HG02840 (cell line): ENCODE measurements at regions not wholly inside any gene's neighbourhood (a gene's known extent, or its start where the extent isn't known, plus 50 kb on each side); places are given as distances from the start of the nearest gene placed in this dataset.

ENCODE experiments used
- ATAC-seq: cut with Tn5 transposase; IDR thresholded peaks from one replicate; pipeline ENCODE4 v1.9.1; 2021; ENCODE audit warnings: mild to moderate bottlenecking, moderate library complexity, moderate number of reproducible peaks; ENCODE audit not compliant: unreplicated experiment, low FRiP score

DNA sequence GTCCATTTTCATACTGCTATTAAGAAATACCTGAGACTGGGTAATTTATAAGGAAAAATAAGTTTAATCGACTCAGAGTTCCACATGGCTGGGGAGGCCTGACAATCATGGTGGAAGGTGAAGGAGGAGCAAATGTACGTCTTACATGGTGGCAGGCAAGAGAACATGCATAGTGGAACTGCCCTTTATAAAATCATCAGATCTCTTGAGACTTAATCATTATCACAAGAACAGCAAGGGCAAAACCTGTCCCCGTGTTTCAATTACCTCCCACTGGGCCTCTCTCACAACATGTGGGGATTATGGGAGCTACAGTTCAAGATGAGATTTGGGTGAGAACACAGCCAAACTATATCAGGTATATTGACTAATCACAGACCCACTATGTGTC is 370.2 kb upstream of the USP24 start:
- ATAC-seq: no peak

DNA sequence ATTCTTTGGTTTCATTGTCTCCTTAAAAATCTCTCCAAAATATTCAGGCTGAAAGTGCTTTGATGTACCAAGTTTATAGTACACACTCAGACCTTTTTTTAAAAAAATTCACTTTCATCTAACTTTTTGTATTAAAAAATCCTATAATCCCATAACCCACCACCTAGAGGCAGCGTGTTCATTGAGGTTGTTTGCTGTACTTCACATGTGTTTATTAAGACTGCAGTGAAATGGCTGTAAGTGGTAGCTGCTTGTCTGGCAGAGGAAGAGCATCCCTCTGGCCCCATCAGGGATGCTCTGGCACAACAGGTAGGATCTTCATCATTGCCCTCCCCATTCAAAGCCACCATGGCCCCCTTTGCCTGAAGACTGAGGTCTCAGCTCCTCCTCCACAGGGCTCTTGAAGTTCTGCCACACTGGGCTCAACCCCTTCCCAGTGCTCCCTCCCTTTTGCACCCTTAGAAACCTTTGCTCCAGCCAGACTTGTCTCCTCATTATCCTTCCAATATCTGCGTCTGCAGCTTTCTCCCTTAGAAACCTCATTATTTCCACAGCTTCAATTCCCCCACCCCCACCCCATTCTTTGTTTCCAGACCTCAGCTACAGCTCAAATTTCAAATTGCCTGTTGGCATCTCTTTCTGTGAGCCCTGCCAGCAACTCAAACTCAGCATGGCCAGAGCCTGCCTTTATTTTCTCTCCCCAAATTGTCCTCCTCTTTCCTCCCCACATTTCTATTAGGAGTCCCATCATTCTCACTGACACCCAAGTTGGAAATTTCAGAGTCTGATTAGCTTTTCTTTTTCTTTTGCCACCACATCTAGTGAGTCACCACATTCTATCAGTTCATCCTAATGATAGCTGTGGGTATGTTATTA is 369.6 kb upstream of the USP24 start:
- no peak for ATAC-seq

DNA sequence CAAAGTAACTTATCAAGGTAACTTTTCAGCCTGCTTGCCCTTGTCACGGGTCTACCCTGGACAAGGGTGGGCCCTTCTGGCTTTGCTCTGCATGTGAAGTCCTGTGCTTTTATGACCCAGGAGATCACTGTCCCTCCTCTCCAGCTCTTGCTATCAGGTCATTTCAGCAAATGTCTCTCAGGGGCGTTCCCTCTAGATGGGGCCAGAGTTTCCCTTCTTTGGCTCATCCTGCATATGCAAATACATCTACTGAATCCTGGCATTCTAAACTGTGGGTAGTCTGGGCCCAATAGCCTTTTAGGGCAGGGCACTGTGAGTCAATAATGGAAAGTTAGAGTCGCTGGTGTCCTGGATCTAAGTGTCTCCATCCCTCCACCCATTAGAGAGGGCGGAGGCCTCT is 366.9 kb upstream of the USP24 start:
- no peak for ATAC-seq

DNA sequence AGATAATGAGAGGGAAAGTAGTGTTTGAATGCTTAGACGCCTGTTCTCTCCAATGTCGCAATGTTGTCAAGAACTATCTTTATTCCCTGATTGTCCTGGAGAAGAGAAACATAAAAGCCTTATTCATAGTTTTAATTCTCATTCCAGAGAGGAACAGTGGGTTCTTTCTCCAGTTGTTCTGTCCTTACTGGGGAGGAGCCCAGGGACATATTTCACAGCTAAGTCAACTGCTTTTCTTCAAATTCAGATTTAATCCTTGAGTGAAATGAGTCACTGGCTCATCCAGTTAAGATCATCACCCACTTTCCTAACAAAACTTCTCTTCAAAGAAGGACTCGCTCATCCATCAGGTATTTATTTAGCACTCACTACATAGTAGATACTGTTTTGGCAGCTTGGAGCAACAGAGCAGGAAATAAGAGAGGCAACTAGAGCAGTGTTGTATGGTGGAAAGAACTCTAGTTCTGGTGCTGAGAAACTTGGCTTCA is 365.7 kb upstream of the USP24 start:
- no peak for ATAC-seq

DNA sequence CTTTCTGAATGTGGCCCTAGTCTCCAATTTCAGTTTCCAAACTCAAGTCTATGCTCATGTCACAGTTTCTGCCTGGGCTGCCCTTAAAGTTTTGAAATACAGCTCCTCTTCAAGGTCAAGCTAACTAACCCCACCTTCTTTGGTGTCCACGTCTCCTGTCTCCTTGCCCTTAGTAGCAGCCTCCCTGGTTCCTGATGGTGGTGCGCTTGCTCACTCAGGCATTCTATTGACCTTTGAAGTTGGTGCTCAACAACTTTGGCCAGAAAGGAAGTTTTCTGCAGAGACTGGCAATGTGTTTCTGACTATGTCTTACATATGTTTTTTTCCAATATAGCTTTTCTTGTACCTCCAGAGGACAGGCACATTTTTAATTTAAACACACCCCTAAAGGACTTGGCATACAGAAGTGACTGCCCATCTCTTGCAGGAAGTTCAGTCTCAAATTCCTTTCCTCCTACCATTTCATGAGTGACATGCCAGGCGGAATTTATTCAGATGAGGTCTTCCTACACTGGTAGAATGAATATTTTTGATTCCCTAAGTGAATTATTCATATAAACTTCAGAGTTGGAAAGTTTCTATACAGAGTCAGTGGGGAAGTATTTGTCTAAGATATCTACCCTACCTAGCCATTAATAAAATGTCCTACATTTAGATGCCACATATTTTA is 364.3 kb upstream of the USP24 start:
- no peak for ATAC-seq

DNA sequence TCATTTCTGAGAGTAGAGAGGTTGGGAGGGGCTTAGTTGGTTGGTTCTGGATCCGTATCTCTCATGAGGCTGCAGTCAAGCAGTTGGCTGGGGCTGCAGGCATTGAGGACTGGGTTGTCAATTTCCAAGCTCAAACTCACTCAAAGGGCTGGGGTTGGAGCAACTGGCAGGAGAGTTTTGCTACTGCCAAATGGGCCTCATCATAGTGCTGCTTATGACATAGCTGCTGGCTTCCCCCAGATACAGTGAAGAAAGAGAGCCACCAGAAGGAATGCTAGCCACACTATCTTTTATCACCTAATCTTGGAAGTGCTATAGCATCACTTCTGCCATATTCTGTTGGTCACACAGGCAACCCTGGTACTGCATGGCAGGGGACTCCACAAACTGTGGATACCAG is 363.5 kb upstream of the USP24 start:
- no peak for ATAC-seq

DNA sequence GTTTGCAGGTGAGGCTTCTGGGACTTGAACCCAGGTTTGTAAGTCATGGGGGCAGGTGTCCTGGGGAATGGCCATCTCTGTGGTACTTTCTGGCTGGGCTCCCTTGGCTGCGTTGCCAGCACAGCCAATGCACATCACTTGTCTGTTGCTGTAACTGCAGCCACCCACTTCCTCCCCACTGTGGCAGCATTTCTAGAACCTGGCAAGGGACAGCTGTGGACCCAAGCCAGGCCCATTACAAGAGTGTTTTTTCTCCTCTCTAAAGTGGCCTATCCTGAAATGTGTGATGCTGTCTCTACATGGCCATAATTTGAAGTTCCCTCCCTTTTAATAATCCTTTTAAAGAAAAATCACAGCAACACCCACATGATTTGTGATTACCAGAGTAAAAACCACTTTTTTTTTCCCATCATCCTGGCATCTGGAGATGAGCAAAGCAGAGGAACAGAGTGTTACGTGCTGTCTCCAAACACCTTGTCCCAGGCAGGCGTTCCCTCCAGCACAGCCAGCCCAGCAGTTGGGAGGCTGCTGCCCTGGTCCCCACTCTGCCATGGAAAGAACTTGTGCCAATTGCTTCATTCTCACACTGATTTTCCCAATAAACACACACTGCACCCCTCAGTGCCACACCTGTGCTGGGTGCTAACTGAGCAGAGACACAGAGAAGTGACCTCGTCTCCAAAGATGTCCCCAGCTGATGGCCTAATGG is 360.6 kb upstream of the USP24 start:
- ATAC-seq: no peak

DNA sequence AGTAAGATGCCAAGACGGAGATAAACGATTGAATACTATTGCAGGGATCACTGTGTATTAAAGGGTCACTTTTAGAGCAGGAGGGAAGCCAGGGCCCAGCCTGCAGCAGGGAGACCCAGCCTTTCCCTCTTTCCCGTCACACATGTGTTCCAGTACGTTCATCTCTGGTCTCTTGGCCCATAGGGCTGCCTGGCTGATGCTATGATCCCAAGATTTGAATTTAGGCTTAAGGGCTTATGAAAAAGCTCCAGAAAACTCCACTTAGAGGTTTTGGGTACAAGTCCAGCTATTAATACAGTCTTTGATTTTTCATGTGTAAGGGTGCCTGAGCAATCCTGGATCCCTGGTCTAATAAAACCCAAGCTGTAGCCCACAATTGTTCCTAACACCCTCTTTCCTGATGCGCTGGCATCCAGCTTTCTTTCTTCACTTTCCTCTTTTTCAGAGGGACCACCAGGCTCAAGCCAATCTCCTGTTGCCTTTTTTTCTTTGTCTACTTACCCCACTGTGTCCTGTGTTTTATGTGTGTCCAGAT is 359.6 kb upstream of the USP24 start:
- no peak for ATAC-seq

DNA sequence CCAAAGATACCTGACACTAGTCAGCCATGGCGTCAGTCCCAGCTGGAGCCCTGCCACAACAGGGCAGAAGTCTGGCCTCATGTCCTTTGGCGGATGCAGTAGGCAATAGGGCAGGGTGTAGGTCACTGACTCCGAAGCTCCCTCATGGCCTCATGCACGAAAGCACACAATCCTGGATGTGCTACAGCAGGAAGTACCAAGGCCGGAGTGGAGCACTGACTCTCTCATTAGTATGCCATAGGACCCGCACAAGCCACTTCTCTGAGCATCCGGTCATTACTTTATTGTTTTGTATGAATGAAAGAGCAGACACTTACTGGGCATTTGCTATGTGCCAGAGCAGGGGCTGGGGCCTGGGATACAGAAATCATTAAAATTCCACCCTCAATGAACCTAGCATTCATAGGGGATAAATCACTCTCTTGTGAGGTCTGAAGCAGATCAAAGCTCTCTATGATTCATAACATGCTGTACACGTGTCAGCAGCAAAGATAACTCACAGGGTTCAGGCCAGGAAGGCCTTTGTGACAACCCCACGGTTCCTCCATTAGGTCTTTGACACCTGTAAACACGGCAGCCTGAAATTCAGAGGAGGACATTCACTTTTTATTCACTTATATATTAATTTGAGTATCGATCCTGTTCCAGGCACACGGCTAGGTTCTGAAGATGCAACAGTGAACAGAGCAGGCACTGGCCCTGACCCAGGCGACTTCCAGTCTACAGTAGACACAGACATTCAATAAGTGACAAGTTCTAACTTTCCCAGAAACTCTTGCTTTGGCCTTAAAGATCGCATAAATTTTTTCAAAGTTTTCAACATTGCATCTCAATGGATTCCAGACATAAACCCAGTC is 357.9 kb upstream of the USP24 start:
- ATAC-seq: no peak

DNA sequence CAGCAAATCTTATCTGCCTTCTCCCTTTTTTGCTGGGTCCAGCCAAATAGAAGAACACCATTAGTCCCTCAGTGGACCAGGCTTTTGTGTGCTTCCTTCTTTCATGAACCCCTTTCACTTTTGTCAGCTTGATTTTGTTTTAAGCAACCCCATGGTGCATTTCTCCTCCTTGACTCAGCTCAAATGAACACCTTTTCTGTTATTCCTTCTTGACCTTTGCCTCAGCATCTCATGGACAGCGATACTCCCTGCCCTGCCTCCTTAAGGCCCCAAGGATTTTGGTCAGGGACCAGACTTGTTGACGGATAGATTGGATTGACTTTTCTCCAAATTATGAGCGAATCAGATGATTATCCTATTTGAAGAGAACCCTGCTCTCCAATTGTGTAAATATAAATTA is 356.6 kb upstream of the USP24 start:
- no peak for ATAC-seq

DNA sequence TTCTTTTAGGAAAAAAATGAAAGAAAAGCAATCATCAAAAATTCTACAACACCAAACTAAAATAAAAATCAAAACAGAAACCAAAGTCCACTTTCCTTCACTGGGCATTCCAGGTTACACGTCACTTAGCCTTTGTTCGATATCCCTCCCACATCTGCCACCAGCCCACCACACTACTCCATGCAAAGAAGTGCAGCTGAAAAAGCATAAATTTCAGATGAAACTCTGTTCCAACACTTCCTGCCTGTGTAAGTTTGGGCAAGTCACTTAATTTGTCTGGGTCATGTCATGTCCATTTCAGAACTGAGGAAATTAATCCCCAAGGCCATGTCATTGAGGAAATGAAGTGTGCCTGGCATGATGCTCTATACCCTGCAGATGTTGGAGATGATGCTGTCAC is 354.3 kb upstream of the USP24 start:
- ATAC-seq: no peak

DNA sequence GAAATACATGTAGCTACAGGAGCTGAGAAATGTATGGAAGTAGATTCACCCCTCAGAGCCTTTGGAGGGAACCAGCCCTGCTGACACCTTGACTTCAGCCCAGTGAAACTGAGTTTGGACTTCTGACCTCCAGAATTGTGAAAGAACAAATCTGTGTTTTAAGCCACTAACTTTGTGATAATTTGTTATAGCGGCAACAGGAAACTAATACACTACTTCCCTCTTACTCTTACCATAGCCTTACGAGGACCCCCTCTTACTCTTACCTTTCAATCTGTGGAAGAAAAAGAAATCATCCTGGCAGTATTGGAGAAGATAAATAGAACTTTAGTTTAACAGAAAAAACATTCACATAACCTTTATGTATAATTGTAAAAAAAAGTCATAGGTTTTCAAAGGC is 353.6 kb upstream of the USP24 start:
- ATAC-seq: no peak

DNA sequence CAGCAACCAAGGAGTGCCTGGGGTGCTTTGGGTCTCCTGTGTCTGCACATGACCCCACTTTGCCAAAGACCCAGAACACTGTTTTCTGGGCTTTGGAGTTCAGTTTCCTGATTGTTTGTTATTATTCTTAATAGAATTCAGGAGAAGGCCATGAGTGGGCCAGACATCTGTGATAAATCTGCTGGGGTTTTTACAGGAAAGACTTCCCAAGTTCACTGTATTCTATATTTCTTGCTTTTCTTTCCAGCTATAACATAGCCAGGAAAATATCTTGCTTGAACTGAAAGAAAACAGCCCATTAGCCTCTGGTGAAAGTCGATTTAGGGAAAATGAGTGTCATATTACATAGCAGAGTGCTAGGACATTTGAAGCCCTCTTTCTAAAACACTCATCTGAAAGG is 345.1 kb upstream of the USP24 start:
- no peak for ATAC-seq

DNA sequence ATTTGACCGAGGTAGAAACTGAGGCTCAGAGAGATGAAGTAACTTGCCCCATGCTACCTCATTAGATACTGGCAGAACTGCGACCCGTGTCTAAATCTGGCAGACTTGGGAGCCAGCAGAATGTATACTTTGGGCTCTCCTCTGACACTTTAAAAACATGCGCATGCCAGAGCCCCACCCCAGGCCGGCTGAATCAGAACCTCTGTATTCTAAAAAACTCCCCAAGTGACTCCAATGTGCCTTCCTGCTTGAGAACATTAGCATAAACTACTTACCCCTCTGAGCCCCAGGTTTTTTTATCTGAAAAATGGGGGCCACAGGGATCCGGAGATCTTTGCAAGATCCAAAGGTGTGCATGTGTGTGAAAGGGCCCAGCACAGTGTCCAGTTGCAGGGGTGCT is 344.7 kb upstream of the USP24 start:
- no peak for ATAC-seq

DNA sequence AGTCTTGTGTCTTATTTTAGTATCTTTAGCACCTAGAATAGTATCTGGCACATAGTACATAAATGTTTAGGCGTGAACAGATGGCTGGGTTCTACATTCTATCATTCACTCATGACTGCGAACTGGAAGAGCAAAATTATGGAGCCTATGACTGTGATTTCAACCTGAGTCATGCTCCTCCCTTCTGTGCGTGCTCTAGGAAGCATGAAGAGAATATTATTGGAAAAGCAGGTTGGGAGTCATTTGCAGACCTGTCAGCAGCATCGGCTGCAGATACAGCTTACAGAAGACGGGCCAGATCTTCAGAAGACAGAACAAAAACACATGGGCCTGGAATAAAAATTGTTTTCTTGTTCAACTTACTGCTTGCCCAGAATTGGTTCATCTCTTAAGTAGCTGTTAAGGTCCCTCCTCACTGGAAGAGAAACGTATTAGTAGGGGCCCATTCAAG is 344.0 kb upstream of the USP24 start:
- ATAC-seq: no peak

DNA sequence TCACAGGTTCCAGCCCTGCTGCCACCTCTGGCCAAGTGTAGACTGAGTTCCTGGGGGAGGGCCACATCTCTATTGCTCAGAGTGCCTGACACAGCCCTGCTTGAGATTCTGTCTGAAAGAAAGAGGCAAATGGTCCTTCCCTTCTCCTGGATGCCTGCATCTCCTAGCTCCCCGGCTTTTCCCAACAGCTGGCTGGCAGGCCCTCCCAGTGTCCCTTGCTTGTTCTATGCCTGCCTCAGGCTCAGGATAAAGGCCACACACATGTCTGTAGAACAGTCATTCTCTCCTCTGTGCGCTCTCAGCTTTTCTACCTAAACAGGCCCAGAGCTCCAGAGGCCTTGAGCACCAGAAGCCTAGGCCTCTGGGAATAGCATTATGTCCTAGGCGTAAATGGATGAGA is 343.4 kb upstream of the USP24 start:
- no peak for ATAC-seq

DNA sequence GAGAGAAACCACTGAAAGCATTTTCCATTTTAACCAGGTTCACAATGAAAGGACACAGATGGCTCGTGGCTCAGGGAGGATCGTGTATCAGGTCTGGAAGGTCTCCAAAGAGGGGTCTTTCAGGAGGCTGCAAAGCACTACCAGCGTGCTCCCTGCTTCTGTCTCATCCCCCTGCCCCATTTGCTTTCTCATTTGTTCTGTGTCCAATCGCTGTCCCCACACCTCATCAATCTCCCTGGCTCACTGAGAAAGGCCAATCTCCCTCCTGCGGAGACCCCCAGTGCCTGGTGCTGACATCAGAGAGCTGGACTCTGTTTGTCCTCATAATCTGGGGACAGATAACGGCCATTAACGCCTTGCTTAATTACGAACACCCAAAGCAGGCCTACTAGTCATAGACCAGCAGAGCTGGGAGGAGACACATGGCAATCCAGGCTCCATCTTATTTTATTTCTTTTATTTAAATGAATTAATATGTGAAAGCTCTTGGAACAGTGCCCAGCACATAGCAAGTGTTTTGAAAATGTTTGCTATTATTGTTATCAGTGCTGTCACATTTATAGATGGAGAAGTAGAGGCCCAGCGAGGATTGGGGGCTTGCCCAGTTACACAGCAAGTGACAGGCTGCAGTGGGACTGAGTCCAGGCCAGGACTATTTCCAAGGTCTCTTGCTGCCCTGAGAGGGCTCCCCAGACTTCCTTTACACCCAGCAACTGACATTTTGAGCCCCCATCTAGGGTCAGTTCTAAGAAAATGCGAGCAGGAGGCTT is 341.0 kb upstream of the USP24 start:
- no peak for ATAC-seq

DNA sequence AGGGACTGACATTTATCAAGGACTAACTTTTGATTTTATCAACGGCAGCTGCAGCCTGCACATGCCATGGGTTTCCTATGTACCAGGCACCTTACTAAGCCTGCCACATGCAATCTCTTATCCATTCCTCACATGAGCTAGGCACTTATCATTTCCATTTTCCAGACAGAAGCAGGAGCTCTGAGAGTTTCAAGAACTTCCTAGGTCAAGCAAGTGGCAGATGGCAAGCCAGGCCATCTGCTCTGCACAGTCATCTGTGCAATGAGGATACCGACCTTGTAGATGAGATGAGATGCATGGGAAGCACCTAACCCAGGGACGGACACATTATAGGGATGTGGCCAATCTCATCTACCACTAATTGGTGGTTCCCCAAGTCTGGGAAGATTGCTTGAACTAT is 339.4 kb upstream of the USP24 start:
- no peak for ATAC-seq

DNA sequence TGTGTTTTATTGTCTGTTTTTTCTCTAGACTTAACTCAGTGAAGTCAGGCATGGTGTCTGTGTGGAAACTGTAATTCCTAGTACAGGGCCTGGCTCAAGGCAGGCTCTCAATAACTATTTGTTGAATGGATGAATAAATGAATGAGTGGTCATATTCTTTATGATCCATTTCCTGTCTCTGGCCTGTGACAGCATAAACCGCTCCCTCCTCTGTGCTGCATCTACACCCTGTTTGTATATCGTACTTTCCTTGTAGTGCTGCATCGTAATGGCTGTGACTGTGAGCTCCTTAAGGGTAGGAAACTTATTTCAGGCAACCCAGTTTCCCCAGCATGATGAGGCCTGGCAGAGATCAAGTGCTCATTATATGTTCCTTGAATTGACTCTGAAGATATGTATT is 337.5 kb upstream of the USP24 start:
- no peak for ATAC-seq
